Activated B cell treated with CpG ODN at 0.5 μM for 24 hours (primary cell): ENCODE measurements at regions not wholly inside any gene's neighbourhood (a gene's known extent, or its start where the extent isn't known, plus 50 kb on each side); places are given as distances from the start of the nearest gene placed in this dataset.

Source experiments
- ATAC-seq: fragments of 200-7000 bp; cut with Tn5 transposase; one replicate; pipeline ENCODE4 v1.10.0; 2021; ENCODE audit warnings: low read depth, mild to moderate bottlenecking, moderate library complexity
- CTCF ChIA-PET: fragments of 350-600 bp; sonication (Branson Sonifier 250); formaldehyde crosslinking; loops from one replicate; lab custom pipeline; 2021; ENCODE audit warnings: antibody characterized with exemption; lab: Charles Lee
- POLR2A ChIA-PET: fragments of 350-600 bp; sonication (Branson Sonifier 250); formaldehyde crosslinking; loops from one replicate; lab custom pipeline; 2021; ENCODE audit warnings: antibody characterized with exemption; lab: Charles Lee
- DNase-seq: peaks from one replicate; pipeline ENCODE4 v3.0.0; 2022
- H3K27ac Mint-ChIP-seq: one replicate; pipeline ENCODE4 v1.8.0; 2020; ENCODE audit warnings: mixed read lengths
- H3K27me3 Mint-ChIP-seq: one replicate; pipeline ENCODE4 v1.8.0; 2021; ENCODE audit warnings: mixed read lengths
- H3K36me3 Mint-ChIP-seq: one replicate; pipeline ENCODE4 v1.8.0; 2021; ENCODE audit warnings: low read depth, mixed read lengths
- H3K4me1 Mint-ChIP-seq: one replicate; pipeline ENCODE4 v1.8.0; 2021; ENCODE audit warnings: mixed read lengths
- H3K4me3 Mint-ChIP-seq: one replicate; pipeline ENCODE4 v1.8.0; 2020; ENCODE audit warnings: mild to moderate bottlenecking, mixed read lengths
- H3K9me3 Mint-ChIP-seq: one replicate; pipeline ENCODE4 v1.8.0; 2020; ENCODE audit warnings: mixed read lengths
- intact Hi-C: fragments of 100-400 bp; cut with micrococcal nuclease; formaldehyde crosslinking; loops from one replicate; pipeline ENCODE4 v1.15.1; 2024
- TF ChIP-seq, protein P1 (sequence below): fragments of 200-600 bp; IDR thresholded peaks from one replicate; pipeline ENCODE4 v1.8.0; 2022; ENCODE audit warnings: antibody characterized with exemption, mild to moderate bottlenecking

DNA sequence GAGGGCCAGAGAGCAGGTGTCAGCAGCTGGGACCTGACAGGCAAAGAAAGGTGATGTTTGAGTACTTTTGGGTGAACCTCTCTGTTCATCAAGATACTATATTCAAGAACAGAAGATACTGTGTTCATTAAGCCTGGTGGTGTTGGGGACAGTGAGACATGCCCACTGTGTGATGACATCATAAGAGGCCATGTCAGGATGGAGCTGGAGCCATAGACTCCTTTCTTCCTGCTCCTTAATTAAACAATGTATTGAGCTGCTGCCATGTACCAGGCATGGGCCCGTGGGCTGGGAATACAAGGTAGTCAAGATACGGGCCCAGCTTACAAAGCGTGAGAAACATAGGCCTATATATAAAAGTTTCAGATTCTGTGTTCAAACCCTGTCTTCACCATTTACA lies 435.4 kb downstream of the RPS6KC1 start:
- no peak overlapping the region for H3K27ac Mint-ChIP-seq
- intact Hi-C loops: no loop called here
- POLR2A ChIA-PET: no interaction called here
- H3K36me3 Mint-ChIP-seq: no peaks in the 10 kb centered on the region
- no peaks in the 10 kb centered on the region for H3K4me1 Mint-ChIP-seq
- H3K27me3 Mint-ChIP-seq: no peaks in the 10 kb centered on the region
- CTCF ChIA-PET: no interaction called here
- ATAC-seq (no peak), DNase-seq (no peak)
- H3K9me3 Mint-ChIP-seq: no peaks in the 10 kb centered on the region
- no peak overlapping the region for H3K4me3 Mint-ChIP-seq
- TF ChIP-seq, protein P1, sequence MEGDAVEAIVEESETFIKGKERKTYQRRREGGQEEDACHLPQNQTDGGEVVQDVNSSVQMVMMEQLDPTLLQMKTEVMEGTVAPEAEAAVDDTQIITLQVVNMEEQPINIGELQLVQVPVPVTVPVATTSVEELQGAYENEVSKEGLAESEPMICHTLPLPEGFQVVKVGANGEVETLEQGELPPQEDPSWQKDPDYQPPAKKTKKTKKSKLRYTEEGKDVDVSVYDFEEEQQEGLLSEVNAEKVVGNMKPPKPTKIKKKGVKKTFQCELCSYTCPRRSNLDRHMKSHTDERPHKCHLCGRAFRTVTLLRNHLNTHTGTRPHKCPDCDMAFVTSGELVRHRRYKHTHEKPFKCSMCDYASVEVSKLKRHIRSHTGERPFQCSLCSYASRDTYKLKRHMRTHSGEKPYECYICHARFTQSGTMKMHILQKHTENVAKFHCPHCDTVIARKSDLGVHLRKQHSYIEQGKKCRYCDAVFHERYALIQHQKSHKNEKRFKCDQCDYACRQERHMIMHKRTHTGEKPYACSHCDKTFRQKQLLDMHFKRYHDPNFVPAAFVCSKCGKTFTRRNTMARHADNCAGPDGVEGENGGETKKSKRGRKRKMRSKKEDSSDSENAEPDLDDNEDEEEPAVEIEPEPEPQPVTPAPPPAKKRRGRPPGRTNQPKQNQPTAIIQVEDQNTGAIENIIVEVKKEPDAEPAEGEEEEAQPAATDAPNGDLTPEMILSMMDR: no peak

DNA sequence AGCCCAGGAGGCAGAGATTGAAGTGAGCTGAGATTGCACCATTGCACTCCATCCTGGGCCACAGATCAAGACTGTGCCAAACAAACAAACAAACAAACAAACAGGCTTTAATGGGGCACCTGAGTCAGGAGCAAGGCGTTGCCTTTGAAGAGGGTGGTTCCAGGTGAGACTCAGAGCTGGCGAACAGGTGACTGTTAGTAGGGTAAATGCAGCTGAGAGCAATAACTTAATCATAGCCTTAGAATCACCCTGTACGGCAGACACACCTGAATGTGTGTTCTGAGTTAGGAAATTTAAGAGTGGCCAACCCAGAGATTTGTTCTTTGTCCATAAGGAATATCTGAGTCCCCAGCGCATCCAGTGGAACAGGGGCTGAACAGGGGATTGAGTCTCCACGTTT lies 440.4 kb downstream of the RPS6KC1 start:
- POLR2A ChIA-PET: no interaction called here
- intact Hi-C loops: no loop called here
- Mint-ChIP-seq H3K27ac (no peak overlapping the region), H3K4me3 (no peak overlapping the region), H3K4me1 (no peaks in the 10 kb centered on the region), H3K36me3 (no peaks in the 10 kb centered on the region), H3K27me3 (no peaks in the 10 kb centered on the region), H3K9me3 (no peaks in the 10 kb centered on the region)
- ATAC-seq (no peak), DNase-seq (no peak)
- TF ChIP-seq, protein P1: no peak
- CTCF ChIA-PET: no interaction called here

DNA sequence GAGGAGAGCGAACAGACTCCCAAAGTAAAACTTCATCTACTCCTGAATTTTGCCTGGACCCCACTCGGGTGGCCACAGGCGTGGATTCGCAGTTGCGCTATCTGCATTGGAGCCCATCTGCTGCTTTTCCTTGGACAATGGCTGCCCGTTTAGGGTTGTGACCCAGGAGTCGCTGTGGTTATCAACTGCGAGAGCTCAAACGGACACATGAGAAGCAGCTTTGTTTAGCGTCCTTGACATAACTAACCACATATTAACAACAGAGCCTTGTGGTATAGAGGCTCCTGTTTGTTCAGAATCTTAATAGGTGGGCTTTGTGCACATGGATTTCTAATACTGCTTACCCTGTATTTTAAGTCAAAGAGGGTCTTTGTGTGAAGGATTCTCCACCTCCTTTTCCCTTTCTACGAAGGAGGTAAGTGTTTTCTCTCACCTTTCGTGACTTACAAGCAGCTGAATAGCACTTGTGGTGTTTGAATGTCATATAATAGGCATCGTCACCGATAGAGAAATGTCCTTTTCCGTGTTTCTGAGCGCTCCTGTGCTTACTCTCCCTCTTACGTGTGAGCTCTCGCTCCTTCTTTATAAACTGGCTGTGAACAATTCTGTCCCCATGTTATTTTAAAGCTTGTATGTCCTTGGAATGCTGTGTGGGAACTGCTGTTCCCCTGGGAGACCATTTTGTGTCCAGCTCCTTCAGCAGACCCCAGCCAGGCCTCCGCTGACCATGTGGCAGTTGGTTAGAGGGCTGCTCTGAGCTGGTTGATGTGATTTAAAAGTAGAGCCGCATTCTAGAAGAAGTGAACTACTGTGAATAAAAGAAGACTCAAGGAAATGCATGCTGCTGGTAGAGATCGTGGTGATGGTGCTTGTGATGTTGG lies 441.4 kb downstream of the RPS6KC1 start:
- ChIA-PET POLR2A (no interaction called here), CTCF (no interaction called here)
- TF ChIP-seq, protein P1: no peak

DNA sequence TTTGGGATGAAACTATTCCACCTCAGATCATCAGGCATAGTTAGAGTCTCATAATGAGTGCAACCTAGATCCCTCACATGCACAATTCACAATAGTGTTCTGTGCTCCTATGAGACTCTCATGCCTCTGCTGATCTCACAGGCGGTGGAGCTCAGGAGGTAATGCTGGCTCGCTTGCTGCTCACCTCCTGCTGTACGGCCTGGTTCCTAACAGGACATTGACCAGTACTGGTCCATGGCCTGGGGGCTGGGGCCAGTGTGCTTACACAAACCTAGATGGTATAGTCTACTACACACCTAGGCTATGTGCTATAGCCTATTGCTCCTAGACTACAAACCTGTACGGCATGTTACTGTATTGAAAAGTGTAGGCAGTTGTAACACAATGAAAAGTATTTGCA lies 448.4 kb downstream of the RPS6KC1 start:
- H3K36me3 Mint-ChIP-seq: no peaks in the 10 kb centered on the region
- TF ChIP-seq, protein P1: no peak
- intact Hi-C loops: no loop called here
- ChIA-PET POLR2A (no interaction called here), CTCF (no interaction called here)
- no peaks in the 10 kb centered on the region for H3K27me3 Mint-ChIP-seq
- H3K4me3 Mint-ChIP-seq: no peak overlapping the region
- peaks cover 2% of the 10 kb centered on the region for H3K9me3 Mint-ChIP-seq
- no peak overlapping the region for H3K27ac Mint-ChIP-seq
- DNase-seq: no peak
- ATAC-seq: no peak
- H3K4me1 Mint-ChIP-seq: no peaks in the 10 kb centered on the region

More for the DNA sequence above, 441.4 kb downstream of the RPS6KC1 start:
- Mint-ChIP-seq H3K36me3 (no peaks in the 10 kb centered on the region), H3K27me3 (no peaks in the 10 kb centered on the region), H3K4me3 (no peak overlapping the region), H3K4me1 (no peaks in the 10 kb centered on the region), H3K27ac (no peak overlapping the region), H3K9me3 (no peaks in the 10 kb centered on the region)
- intact Hi-C loops: no loop called here
- no peak for DNase-seq
- ATAC-seq: no peak

DNA sequence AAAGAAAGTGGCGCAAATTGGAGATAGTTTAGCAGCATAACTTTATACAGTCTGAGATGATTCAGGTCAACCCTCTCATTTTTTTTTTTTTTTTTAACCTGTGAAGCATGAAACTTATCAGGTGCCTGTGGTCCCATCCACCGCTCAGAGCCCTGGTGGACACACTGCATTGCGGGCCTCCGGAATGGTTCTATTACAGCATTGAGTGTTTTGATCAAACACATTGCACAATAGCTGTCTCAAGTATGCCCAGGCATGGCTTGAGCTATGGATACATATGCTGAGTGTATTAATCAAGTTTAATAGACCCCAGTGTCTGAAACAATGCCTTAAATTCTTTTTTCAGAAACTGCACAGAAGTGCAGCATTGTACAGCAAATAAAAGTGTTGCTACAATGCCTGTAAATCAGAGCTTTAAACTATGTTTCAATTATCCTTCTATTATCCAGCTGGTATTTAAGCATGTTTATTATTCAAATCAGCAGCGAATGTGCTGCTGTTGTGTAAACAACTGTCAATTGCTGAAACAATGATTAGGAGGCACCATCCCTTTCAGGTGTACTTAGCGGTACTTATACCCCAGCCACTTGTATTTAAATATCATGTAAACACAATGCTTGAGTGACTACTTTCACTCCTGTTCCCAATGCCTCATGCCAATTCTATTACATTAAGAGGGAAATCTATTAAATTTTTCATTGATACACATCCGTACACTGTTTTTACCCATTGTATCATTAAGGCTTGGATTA lies 456.6 kb downstream of the RPS6KC1 start:
- no peak overlapping the region for H3K4me3 Mint-ChIP-seq
- TF ChIP-seq, protein P1: no peak
- ChIA-PET POLR2A (no interaction called here), CTCF (no interaction called here)
- DNase-seq (no peak), ATAC-seq (no peak)
- intact Hi-C loops: no loop called here
- peaks cover 3% of the 10 kb centered on the region for H3K27me3 Mint-ChIP-seq
- no peaks in the 10 kb centered on the region for H3K36me3 Mint-ChIP-seq
- peaks cover 4% of the 10 kb centered on the region for H3K9me3 Mint-ChIP-seq
- no peak overlapping the region for H3K27ac Mint-ChIP-seq
- H3K4me1 Mint-ChIP-seq: no peaks in the 10 kb centered on the region
